ENCODE measurements at regions not wholly inside any gene's neighbourhood (a gene's known extent, or its start where the extent isn't known, plus 50 kb on each side); places are given as distances from the start of the nearest gene placed in this dataset.

DNA sequence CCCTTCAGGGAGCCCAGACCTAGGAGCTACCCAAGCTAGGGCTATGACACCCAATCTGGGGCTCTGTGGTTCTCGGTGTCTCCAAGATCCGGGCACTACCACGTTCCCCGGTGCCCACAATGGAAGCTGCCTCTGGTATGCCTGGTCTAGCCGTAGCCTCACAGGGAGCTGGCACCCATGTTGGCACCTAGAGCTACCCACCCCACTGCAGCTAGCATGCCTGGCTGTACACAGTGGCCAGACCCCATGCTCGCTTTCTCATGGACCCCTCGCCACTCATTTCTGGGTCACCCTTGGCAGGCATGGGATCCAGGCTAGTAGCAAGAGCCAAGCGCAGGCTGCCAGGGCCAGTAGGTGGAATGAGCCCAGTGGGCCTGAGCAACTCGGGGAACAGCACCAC is 109.0 kb downstream of the CYLC2 start:
- H3K27ac ChIP-seq (ENCODE audit: extremely low read depth, low read depth, low read length), result no peak overlapping the region
- FAIRE-seq, result no peak
- no peak overlapping the region for H2AFZ ChIP-seq (ENCODE audit: low read depth, low read length)
- under 1% methylated on average over 9 of the region's 9 CpGs for WGBS (ENCODE audit: insufficient coverage, low coverage, missing lambda C conversion rate)
- TF ChIP-seq, protein P1, sequence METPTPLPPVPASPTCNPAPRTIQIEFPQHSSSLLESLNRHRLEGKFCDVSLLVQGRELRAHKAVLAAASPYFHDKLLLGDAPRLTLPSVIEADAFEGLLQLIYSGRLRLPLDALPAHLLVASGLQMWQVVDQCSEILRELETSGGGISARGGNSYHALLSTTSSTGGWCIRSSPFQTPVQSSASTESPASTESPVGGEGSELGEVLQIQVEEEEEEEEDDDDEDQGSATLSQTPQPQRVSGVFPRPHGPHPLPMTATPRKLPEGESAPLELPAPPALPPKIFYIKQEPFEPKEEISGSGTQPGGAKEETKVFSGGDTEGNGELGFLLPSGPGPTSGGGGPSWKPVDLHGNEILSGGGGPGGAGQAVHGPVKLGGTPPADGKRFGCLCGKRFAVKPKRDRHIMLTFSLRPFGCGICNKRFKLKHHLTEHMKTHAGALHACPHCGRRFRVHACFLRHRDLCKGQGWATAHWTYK (CRISPR knock-in tag; IDR thresholded peaks at IDR 0.05), result no peak
- intact Hi-C loops (cut with micrococcal nuclease) (no loop called here), in situ Hi-C loops (cut with MboI) (no loop called here)
- no peak for DNase-seq (ENCODE audit: extremely low read depth in 1 of 4, low spot score in 3 of 4)
- H4K20me1 ChIP-seq (replicated peaks; ENCODE audit: control insufficient read depth, insufficient read depth, low read length), result no peaks in the 10 kb centered on the region
- H3K9me1 ChIP-seq (ENCODE audit: control insufficient read depth, insufficient read depth, low read length), result no peaks in the 10 kb centered on the region
- no peak for ATAC-seq
- no peaks in the 10 kb centered on the region for H3K36me3 ChIP-seq (ENCODE audit: control insufficient read depth, insufficient read depth, low read length)
- H3K27me3 ChIP-seq (ENCODE audit: control insufficient read depth in 2 of 2, insufficient read depth in 2 of 2, low read length in 2 of 2), result no peaks in the 10 kb centered on the region
- ChIA-PET POLR2A (no interaction called here), CTCF (ENCODE audit: low intra/inter-chr PET ratio) (no interaction called here)
- H3K79me2 ChIP-seq (ENCODE audit: control insufficient read depth, insufficient read depth, low read length), result no peaks in the 10 kb centered on the region
- no peaks in the 10 kb centered on the region for H3K9me3 ChIP-seq (replicated peaks; ENCODE audit: control insufficient read depth, insufficient read depth, low read depth, low read length)
- no TSS peak for BruUV-seq (replicated peaks)
- no peak overlapping the region for H3K4me3 ChIP-seq
- H3K4me1 ChIP-seq (replicated peaks in 1 of 2; ENCODE audit: control insufficient read depth in 2 of 2, insufficient read depth in 2 of 2, low read length in 2 of 2), result no peaks in the 10 kb centered on the region
- no peak overlapping the region for H3K9ac ChIP-seq (ENCODE audit: insufficient read depth in 1 of 2, low read depth in 2 of 2, low read length in 2 of 2)
- no peak overlapping the region for H3K4me2 ChIP-seq (ENCODE audit: insufficient read depth, low read length)

DNA sequence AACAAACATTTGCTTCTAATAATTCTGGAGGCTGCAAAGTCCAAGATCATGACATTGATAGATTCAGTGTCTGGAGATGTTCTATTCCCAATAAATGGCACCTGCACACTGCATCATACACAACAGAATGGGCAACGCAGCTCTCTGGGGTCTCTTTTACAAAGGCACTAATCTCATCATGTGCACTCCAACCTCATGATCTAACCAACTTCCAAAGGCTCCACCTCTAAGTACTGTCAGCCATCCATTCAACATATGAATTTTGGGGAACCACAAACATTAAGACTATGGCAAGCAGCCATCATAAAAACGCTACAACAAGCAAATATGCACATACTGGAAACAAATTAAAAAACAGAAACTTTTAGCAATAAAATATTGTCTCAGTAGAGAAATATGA is 121.1 kb downstream of the CYLC2 start:
- Histone ChIP-seq H3K4me2 (ENCODE audit: insufficient read depth, low read length) (no peak overlapping the region), H3K27me3 (ENCODE audit: control insufficient read depth in 2 of 2, insufficient read depth in 2 of 2, low read length in 2 of 2) (no peaks in the 10 kb centered on the region), H3K27ac (ENCODE audit: extremely low read depth, low read depth, low read length) (no peak overlapping the region), H3K4me3 (no peak overlapping the region), H3K36me3 (ENCODE audit: control insufficient read depth, insufficient read depth, low read length) (no peaks in the 10 kb centered on the region), H3K9ac (ENCODE audit: insufficient read depth in 1 of 2, low read depth in 2 of 2, low read length in 2 of 2) (no peak overlapping the region), H3K79me2 (ENCODE audit: control insufficient read depth, insufficient read depth, low read length) (no peaks in the 10 kb centered on the region), H3K9me3 (replicated peaks; ENCODE audit: control insufficient read depth, insufficient read depth, low read depth, low read length) (no peaks in the 10 kb centered on the region; the same call in 1 of the 2 replicates), H2AFZ (ENCODE audit: low read depth, low read length) (no peak overlapping the region), H3K9me1 (ENCODE audit: control insufficient read depth, insufficient read depth, low read length) (no peaks in the 10 kb centered on the region), H4K20me1 (replicated peaks; ENCODE audit: control insufficient read depth, insufficient read depth, low read length) (no peaks in the 10 kb centered on the region), H3K4me1 (replicated peaks in 1 of 2; ENCODE audit: control insufficient read depth in 2 of 2, insufficient read depth in 2 of 2, low read length in 2 of 2) (no peaks in the 10 kb centered on the region)
- BruUV-seq (replicated peaks), result no TSS peak
- ChIA-PET CTCF (ENCODE audit: low intra/inter-chr PET ratio) (no interaction called here), POLR2A (no interaction called here)
- DNase-seq (ENCODE audit: extremely low read depth in 1 of 4, low spot score in 3 of 4) (no peak), FAIRE-seq (no peak), ATAC-seq (no peak)
- intact Hi-C loops (cut with micrococcal nuclease), result no loop called here
- in situ Hi-C loops (cut with MboI), result no loop called here
- WGBS (ENCODE audit: insufficient coverage, low coverage, missing lambda C conversion rate), result 0% methylated on average over 2 of the region's 2 CpGs
- TF ChIP-seq NR4A1 (CRISPR knock-in tag; IDR thresholded peaks at IDR 0.05), result no peak
- no peak for TF ChIP-seq NR4A1 (tag; IDR thresholded peaks at IDR 0.05)
- no peak for TF ChIP-seq ZSCAN29 (IDR thresholded peaks at IDR 0.05)
- no peak for TF ChIP-seq ZNF232 (CRISPR knock-in tag; IDR thresholded peaks at IDR 0.05)
- TF ChIP-seq, protein P2, sequence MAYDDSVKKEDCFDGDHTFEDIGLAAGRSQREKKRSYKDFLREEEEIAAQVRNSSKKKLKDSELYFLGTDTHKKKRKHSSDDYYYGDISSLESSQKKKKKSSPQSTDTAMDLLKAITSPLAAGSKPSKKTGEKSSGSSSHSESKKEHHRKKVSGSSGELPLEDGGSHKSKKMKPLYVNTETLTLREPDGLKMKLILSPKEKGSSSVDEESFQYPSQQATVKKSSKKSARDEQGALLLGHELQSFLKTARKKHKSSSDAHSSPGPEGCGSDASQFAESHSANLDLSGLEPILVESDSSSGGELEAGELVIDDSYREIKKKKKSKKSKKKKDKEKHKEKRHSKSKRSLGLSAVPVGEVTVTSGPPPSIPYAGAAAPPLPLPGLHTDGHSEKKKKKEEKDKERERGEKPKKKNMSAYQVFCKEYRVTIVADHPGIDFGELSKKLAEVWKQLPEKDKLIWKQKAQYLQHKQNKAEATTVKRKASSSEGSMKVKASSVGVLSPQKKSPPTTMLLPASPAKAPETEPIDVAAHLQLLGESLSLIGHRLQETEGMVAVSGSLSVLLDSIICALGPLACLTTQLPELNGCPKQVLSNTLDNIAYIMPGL (CRISPR knock-in tag; IDR thresholded peaks at IDR 0.05), result no peak
- TF ChIP-seq ZNF324 (CRISPR knock-in tag; IDR thresholded peaks at IDR 0.05), result no peak
- TF ChIP-seq, protein P3, sequence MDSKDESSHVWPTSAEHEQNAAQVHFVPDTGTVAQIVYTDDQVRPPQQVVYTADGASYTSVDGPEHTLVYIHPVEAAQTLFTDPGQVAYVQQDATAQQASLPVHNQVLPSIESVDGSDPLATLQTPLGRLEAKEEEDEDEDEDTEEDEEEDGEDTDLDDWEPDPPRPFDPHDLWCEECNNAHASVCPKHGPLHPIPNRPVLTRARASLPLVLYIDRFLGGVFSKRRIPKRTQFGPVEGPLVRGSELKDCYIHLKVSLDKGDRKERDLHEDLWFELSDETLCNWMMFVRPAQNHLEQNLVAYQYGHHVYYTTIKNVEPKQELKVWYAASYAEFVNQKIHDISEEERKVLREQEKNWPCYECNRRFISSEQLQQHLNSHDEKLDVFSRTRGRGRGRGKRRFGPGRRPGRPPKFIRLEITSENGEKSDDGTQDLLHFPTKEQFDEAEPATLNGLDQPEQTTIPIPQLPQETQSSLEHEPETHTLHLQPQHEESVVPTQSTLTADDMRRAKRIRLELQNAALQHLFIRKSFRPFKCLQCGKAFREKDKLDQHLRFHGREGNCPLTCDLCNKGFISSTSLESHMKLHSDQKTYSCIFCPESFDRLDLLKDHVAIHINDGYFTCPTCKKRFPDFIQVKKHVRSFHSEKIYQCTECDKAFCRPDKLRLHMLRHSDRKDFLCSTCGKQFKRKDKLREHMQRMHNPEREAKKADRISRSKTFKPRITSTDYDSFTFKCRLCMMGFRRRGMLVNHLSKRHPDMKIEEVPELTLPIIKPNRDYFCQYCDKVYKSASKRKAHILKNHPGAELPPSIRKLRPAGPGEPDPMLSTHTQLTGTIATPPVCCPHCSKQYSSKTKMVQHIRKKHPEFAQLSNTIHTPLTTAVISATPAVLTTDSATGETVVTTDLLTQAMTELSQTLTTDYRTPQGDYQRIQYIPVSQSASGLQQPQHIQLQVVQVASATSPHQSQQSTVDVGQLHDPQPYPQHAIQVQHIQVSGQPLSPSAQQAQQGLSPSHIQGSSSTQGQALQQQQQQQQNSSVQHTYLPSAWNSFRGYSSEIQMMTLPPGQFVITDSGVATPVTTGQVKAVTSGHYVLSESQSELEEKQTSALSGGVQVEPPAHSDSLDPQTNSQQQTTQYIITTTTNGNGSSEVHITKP (IDR thresholded peaks at IDR 0.05; ENCODE audit: partially characterized antibody), result no peak
- TF ChIP-seq ZNF184 (CRISPR knock-in tag; IDR thresholded peaks at IDR 0.05), result no peak
